MCF 10A (cell line): ENCODE measurements at regions not wholly inside any gene's neighbourhood (a gene's known extent, or its start where the extent isn't known, plus 50 kb on each side); places are given as distances from the start of the nearest gene placed in this dataset.

Source experiments
- BruUV-seq: library from RNA; stranded (reverse); fragments of 400-500 nt; replicated peaks from 2 replicates; lab custom pipeline; 2021; lab: Mats Ljungman, UMichigan
- CTCF ChIA-PET: fragments of 300-600 bp; sonication (Branson Sonifier 250); formaldehyde crosslinking; extraction: SDS; loops from one replicate; lab custom pipeline; 2021; ENCODE audit warnings: antibody characterized with exemption, inconsistent platforms; lab: Yijun Ruan, JAX
- POLR2A ChIA-PET: fragments of 300-600, 350-650 bp; sonication (Branson Sonifier 250); formaldehyde crosslinking; extraction: SDS; loops from one replicate; lab custom pipeline; 2020; ENCODE audit warnings: antibody characterized with exemption, inconsistent platforms; lab: Yijun Ruan, JAX
- DNase-seq: peaks from one replicate; pipeline ENCODE4 v3.0.0-alpha.2; 2018; ENCODE audit not compliant: unreplicated experiment
- H3K27ac Mint-ChIP-seq: one replicate; pipeline ENCODE4 v1.8.0; 2022; ENCODE audit warnings: mild to moderate bottlenecking, low read depth, mixed read lengths; ENCODE audit not compliant: unreplicated experiment
- H3K27me3 Mint-ChIP-seq: one replicate; pipeline ENCODE4 v1.8.0; 2022; ENCODE audit warnings: mixed read lengths; ENCODE audit not compliant: insufficient read depth, unreplicated experiment
- H3K36me3 Mint-ChIP-seq: one replicate; pipeline ENCODE4 v1.8.0; 2022; ENCODE audit warnings: mild to moderate bottlenecking, moderate library complexity, mixed read lengths; ENCODE audit not compliant: insufficient read depth, unreplicated experiment
- H3K4me1 Mint-ChIP-seq: one replicate; pipeline ENCODE4 v1.8.0; 2022; ENCODE audit warnings: mixed read lengths; ENCODE audit not compliant: insufficient read depth, unreplicated experiment
- H3K4me3 Mint-ChIP-seq: one replicate; pipeline ENCODE4 v1.8.0; 2022; ENCODE audit warnings: mild to moderate bottlenecking, moderate library complexity, mixed read lengths; ENCODE audit not compliant: unreplicated experiment
- H3K9me3 Mint-ChIP-seq: one replicate; pipeline ENCODE4 v1.8.0; 2022; ENCODE audit warnings: mixed read lengths; ENCODE audit not compliant: unreplicated experiment
- intact Hi-C: fragments of 100-400 bp; cut with micrococcal nuclease; formaldehyde crosslinking; loops from 2 replicates; pipeline ENCODE4 v1.14.1; 2022
- TF ChIP-seq, protein P1 (sequence below): fragments of 200-600 bp; IDR thresholded peaks from one replicate; pipeline ENCODE4 v1.8.0; 2022; ENCODE audit warnings: antibody characterized with exemption, mild to moderate bottlenecking; ENCODE audit not compliant: unreplicated experiment

DNA sequence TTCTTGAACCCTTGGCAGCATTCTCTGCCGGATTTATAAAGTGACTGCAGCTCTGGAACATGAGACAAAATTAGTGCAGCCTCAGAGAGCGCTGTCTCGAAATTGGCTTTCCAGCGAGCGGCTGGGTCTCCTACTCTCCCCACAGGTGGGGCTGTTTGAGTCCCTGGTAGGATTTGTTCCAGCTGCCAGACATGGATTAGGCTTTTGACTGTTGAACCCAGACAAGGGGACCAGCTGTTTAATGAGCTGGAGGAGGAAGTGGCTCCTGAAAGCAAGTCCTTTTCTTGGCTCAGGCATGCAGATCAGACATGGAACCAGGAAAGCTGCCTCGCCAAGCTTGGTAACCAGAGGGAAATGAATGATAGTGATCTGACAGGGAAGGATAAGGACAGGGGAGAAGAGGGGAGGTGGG lies 69.6 kb downstream of the UBIAD1 start:
- Mint-ChIP-seq H3K4me3 (no peak overlapping the region), H3K9me3 (no peaks in the 10 kb centered on the region), H3K27ac (no peak overlapping the region), H3K4me1 (no peaks in the 10 kb centered on the region), H3K27me3 (peaks cover 29% of the 10 kb centered on the region), H3K36me3 (no peaks in the 10 kb centered on the region)
- TF ChIP-seq, protein P1, sequence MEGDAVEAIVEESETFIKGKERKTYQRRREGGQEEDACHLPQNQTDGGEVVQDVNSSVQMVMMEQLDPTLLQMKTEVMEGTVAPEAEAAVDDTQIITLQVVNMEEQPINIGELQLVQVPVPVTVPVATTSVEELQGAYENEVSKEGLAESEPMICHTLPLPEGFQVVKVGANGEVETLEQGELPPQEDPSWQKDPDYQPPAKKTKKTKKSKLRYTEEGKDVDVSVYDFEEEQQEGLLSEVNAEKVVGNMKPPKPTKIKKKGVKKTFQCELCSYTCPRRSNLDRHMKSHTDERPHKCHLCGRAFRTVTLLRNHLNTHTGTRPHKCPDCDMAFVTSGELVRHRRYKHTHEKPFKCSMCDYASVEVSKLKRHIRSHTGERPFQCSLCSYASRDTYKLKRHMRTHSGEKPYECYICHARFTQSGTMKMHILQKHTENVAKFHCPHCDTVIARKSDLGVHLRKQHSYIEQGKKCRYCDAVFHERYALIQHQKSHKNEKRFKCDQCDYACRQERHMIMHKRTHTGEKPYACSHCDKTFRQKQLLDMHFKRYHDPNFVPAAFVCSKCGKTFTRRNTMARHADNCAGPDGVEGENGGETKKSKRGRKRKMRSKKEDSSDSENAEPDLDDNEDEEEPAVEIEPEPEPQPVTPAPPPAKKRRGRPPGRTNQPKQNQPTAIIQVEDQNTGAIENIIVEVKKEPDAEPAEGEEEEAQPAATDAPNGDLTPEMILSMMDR = no peak
- intact Hi-C loops = no loop called here
- no TSS peak for BruUV-seq
- ChIA-PET CTCF (interaction anchor here (0.8 kb wide), 1 partner anchor 22 kb away, joined by 3 read pairs; no protein-coding TSS in a partner anchor), POLR2A (interaction anchor here (0.7 to 1.4 kb wide), 4 partner anchors 30 to 184 kb away, joined by 3 to 5 read pairs (median 3); partner anchors contain the start of gene UBIAD1)
- no peak for DNase-seq

DNA sequence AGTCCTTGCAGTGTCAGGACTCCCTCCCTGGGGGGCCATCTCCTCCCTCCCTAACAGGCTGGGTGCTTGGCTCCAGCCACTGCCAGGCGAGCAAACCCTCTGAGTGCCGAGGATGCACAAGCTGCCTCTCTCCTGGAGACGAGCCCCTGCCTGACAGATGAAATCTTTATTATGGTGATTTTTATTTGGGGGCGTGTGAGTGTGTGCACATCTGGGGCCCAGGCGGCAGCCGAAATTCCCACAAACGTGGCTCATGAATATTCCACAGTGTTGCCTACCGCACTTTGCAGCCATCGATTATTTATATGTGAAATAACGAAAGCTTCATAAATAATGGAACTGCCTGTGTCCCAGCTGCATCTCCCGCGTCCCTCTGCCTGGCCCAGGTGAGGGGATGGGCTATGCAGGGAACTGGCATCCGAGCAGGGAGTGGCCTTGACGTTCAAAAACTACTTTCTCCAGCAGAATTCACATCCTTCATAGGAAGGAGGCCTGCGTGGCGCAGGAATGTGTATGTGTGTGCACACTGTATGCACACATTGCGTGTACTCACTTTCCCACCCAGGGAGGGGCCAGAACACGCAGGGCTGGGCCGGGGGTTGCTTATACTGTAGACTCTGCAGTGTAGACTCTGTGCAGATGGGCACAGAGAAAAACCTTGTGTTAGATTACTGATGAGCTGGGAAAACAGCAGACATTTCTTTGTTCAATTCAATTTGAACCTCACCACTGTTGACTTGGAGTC lies 73.1 kb downstream of the UBIAD1 start:
- peaks cover 37% of the 10 kb centered on the region for H3K27me3 Mint-ChIP-seq
- TF ChIP-seq, protein P1 = no peak
- H3K27ac Mint-ChIP-seq = no peak overlapping the region
- H3K9me3 Mint-ChIP-seq = no peaks in the 10 kb centered on the region
- ChIA-PET CTCF (interaction anchor here (0.5 to 0.6 kb wide), 2 partner anchors 50 to 87 kb away, joined by 3 to 4 read pairs; no protein-coding TSS in a partner anchor), POLR2A (no interaction called here)
- no peak for DNase-seq
- no peaks in the 10 kb centered on the region for H3K4me1 Mint-ChIP-seq
- H3K4me3 Mint-ChIP-seq = no peak overlapping the region
- intact Hi-C loops = no loop called here
- BruUV-seq = no TSS peak
- no peaks in the 10 kb centered on the region for H3K36me3 Mint-ChIP-seq

DNA sequence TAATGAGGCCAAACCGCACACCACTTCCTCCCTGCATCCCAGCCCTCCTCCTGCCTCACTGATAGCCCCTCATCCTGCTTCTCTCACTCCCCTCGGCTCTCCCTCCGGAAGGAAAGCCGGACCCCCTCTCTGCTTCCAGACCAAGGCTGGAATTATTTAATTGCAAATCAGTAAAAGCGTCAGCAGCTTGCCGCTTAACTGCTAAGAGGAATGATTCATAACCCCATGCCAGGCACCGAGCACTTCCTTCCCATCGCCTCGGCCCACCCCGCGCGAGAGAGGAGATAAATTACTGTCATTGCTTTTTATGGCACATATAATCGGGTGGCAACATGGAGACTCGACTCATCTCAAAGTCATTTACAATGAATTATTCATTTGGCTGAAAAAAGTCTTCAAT lies 77.3 kb downstream of the UBIAD1 start:
- Mint-ChIP-seq H3K27me3 (peaks cover 36% of the 10 kb centered on the region), H3K4me3 (no peak overlapping the region), H3K36me3 (no peaks in the 10 kb centered on the region), H3K9me3 (peaks cover 6% of the 10 kb centered on the region), H3K27ac (no peak overlapping the region), H3K4me1 (no peaks in the 10 kb centered on the region)
- ChIA-PET POLR2A (no interaction called here), CTCF (interaction anchor here (1.3 kb wide), 1 partner anchor 108 kb away, joined by 4 read pairs; no protein-coding TSS in a partner anchor)
- intact Hi-C loops = no loop called here
- BruUV-seq = no TSS peak
- DNase-seq = no peak
- TF ChIP-seq, protein P1 = no peak

DNA sequence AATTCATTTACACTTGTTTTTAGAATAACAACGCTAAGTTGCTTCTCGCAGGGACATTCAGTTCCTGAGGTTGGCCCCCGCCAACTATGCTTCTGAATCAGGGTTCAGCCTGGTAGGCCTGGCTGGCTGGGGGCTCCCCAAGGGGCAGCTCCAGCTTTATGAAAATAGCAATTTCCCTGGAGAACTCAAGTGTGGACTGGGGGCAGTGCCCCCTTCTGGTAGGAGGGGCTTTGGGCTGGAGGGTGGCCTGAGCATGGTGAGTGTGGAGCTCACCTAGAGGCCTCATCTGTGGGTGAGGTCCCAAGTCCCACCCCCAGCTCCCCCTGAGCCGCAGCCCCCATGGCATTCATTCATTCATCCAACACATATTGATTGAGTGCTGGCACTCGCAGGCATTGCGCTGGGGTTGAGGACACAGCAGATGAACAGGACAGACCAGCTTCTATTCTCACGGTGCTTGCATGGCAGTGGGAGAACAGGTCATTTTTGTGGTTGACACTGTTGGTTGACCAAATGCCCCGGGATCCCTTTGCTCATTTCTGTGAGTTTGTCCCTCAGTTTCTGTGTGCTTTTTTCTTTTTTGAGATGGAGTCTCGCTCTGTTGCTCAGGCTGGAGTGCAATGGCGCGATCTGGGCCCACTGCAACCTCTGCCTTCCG lies 79.2 kb downstream of the UBIAD1 start:
- no TSS peak for BruUV-seq
- DNase-seq = no peak
- Mint-ChIP-seq H3K27me3 (peaks cover 48% of the 10 kb centered on the region), H3K9me3 (peaks cover 6% of the 10 kb centered on the region), H3K4me3 (no peak overlapping the region), H3K36me3 (no peaks in the 10 kb centered on the region), H3K27ac (no peak overlapping the region), H3K4me1 (no peaks in the 10 kb centered on the region)
- intact Hi-C loops = no loop called here
- TF ChIP-seq, protein P1 = no peak
- POLR2A ChIA-PET = no interaction called here
- CTCF ChIA-PET = no interaction called here
